HepG2 (cell line): ENCODE measurements at regions not wholly inside any gene's neighbourhood (a gene's known extent, or its start where the extent isn't known, plus 50 kb on each side); places are given as distances from the start of the nearest gene placed in this dataset.

Experiments used
- ATAC-seq: fragments of 200-7000 bp; cut with Tn5 transposase; 3 replicates; pipeline ENCODE4 v1.9.1; 2020; ENCODE audit warnings: mild to moderate bottlenecking, moderate library complexity
- BruUV-seq: library from RNA; stranded (reverse); fragments of 400-500 nt; replicated peaks from 2 replicates; lab custom pipeline; 2021; lab: Mats Ljungman, UMichigan
- CTCF ChIA-PET: fragments of 300-600 bp; formaldehyde crosslinking; extraction: SDS; loops from one replicate; lab custom pipeline; 2021; ENCODE audit warnings: low total read pairs, inconsistent platforms, low intra/inter-chr PET ratio; lab: Yijun Ruan, JAX
- POLR2A ChIA-PET: fragments of 350-600 bp; sonication (Branson Sonifier 250); formaldehyde crosslinking; loops from one replicate; lab custom pipeline; 2020; ENCODE audit warnings: antibody characterized with exemption, inconsistent platforms; lab: Yijun Ruan, JAX
- DNase-seq: peaks from one replicate; pipeline ENCODE4 v3.0.0-alpha.2; 2015; ENCODE audit warnings: low spot score
- FAIRE-seq: peaks from 3 replicates; lab custom pipeline; 2011; peaks lifted over from hg19 to GRCh38; lab: Jason Lieb, UNC
- H2AFZ ChIP-seq: one replicate; pipeline ENCODE4 v1.6.1; 2011; ENCODE audit warnings: low read length, inconsistent platforms
- H3K27ac ChIP-seq: fragments of 300-600 bp; 3 replicates; pipeline ENCODE4 v1.8.0; 2011; ENCODE audit warnings: mixed run types, mild to moderate bottlenecking, mixed read lengths, low read length, inconsistent platforms; ENCODE audit not compliant: insufficient read depth; ENCODE audit errors: extremely low read length
- H3K27me3 ChIP-seq, 2 experiments: fragments of 200-600 bp in 1 of 2; 2 replicates in 1 of 2; 3 replicates in 1 of 2; pipeline versions ENCODE4 v1.6.0 to v1.8.0; 2011; ENCODE audit warnings: low read length in 2 of 2, mild to moderate bottlenecking in 2 of 2, moderate library complexity in 2 of 2, inconsistent platforms in 1 of 2; ENCODE audit not compliant: insufficient read depth in 2 of 2, control insufficient read depth in 1 of 2
- H3K36me3 ChIP-seq, 2 experiments: fragments of 200-600 bp in 1 of 2; replicated peaks in 1 of 2; 2 replicates in 1 of 2; 3 replicates in 1 of 2; pipeline versions ENCODE4 v1.5.1 to v1.8.0; 2011; ENCODE audit warnings: low read length in 2 of 2, inconsistent platforms in 1 of 2; ENCODE audit not compliant: insufficient read depth in 2 of 2, control insufficient read depth in 1 of 2
- H3K4me1 ChIP-seq: 2 replicates; pipeline ENCODE4 v1.5.1; 2012; ENCODE audit warnings: low read length, inconsistent platforms; ENCODE audit not compliant: insufficient read depth
- H3K4me2 ChIP-seq: 2 replicates; pipeline ENCODE4 v1.6.0; 2011; ENCODE audit warnings: low read depth, low read length, inconsistent platforms
- H3K4me3 ChIP-seq, 3 experiments: fragments of 200-600 bp in 1 of 3; sonication (generic), shearing (Covaris generic) in 1 of 3; replicated peaks in 1 of 3; 2 replicates each; pipeline ENCODE4 v1.5.1; 2011 to 2016; ENCODE audit warnings: low read length in 3 of 3, inconsistent platforms in 2 of 3, low read depth in 2 of 3, mild to moderate bottlenecking in 2 of 3, control low read depth in 1 of 3, mixed read lengths in 1 of 3; ENCODE audit not compliant: insufficient read depth in 1 of 3
- H3K79me2 ChIP-seq: one replicate; pipeline ENCODE4 v1.6.1; 2011; ENCODE audit warnings: low read length, inconsistent platforms; ENCODE audit not compliant: insufficient read depth
- H3K9ac ChIP-seq: 2 replicates; pipeline ENCODE4 v1.6.0; 2011; ENCODE audit warnings: mild to moderate bottlenecking, low read depth, low read length, inconsistent platforms; ENCODE audit not compliant: insufficient read depth
- H3K9me3 ChIP-seq: 2 replicates; pipeline ENCODE4 v1.5.1; 2012; ENCODE audit warnings: mild to moderate bottlenecking, low read length
- H4K20me1 ChIP-seq: 2 replicates; pipeline ENCODE4 v1.6.0; 2011; ENCODE audit warnings: inconsistent platforms, mild to moderate bottlenecking, low read length, moderate library complexity; ENCODE audit not compliant: insufficient read depth
- BORCS8-MEF2B ChIP-seq: sonication (generic); formaldehyde crosslinking; IDR thresholded peaks from 2 replicates; pipeline ENCODE4 v1.8.0; 2022; ENCODE audit warnings: mild to moderate bottlenecking, missing genetic modification reagents
- CBX5 ChIP-seq: sonication (generic); formaldehyde crosslinking; IDR thresholded peaks from 2 replicates; pipeline ENCODE4 v1.4.0; 2020; ENCODE audit warnings: missing genetic modification reagents, borderline replicate concordance
- ETV6 ChIP-seq: sonication (generic); formaldehyde crosslinking; conservative IDR thresholded peaks from 2 replicates; pipeline ENCODE4 v1.4.0; 2020; ENCODE audit warnings: missing genetic modification reagents
- FLYWCH1 ChIP-seq: sonication (generic); formaldehyde crosslinking; IDR thresholded peaks from 2 replicates; pipeline ENCODE4 v1.8.1; 2023; ENCODE audit warnings: mild to moderate bottlenecking, missing genetic modification reagents
- HNRNPL ChIP-seq: fragments of 200-400 bp; formaldehyde crosslinking; IDR thresholded peaks from 2 replicates; pipeline ENCODE4 v1.6.1; 2017; ENCODE audit warnings: mild to moderate bottlenecking, low read depth, low read length
- HNRNPUL1 ChIP-seq: fragments of 200-400 bp; formaldehyde crosslinking; IDR thresholded peaks from 2 replicates; pipeline ENCODE4 v1.6.1; 2017; ENCODE audit warnings: low read depth, mild to moderate bottlenecking, low read length, moderate library complexity
- MAFK ChIP-seq, 2 experiments: IDR thresholded peaks in 1 of 2; conservative IDR thresholded peaks in 1 of 2; 2 replicates each; pipeline ENCODE4 v1.6.1; 2011; ENCODE audit warnings: improper control_type of control experiment in 2 of 2, low read length in 2 of 2
- PHF21A ChIP-seq: sonication (generic); formaldehyde crosslinking; IDR thresholded peaks from 2 replicates; pipeline ENCODE4 v1.5.0; 2020; ENCODE audit warnings: mild to moderate bottlenecking, missing genetic modification reagents
- RFX3 ChIP-seq: IDR thresholded peaks from 2 replicates; pipeline ENCODE4 v1.6.1; 2016; ENCODE audit warnings: missing biosample characterization, missing genetic modification reagents
- SNAPC2 ChIP-seq: sonication (generic); formaldehyde crosslinking; IDR thresholded peaks from 2 replicates; pipeline ENCODE4 v1.8.1; 2022; ENCODE audit warnings: mild to moderate bottlenecking, missing genetic modification reagents
- THAP9 ChIP-seq: sonication (generic); formaldehyde crosslinking; IDR thresholded peaks from 2 replicates; pipeline ENCODE4; 2020; ENCODE audit warnings: missing genetic modification reagents, mild to moderate bottlenecking, borderline replicate concordance
- U2AF1 ChIP-seq: fragments of 200-400 bp; formaldehyde crosslinking; optimal IDR thresholded peaks from 2 replicates; pipeline ENCODE3; 2017; ENCODE audit warnings: mild to moderate bottlenecking, low read depth, low read length
- ZBTB21 ChIP-seq: sonication (generic); formaldehyde crosslinking; IDR thresholded peaks from 2 replicates; pipeline ENCODE4 v1.4.0; 2020; ENCODE audit warnings: missing genetic modification reagents
- ZNF572 ChIP-seq: sonication (generic); formaldehyde crosslinking; IDR thresholded peaks from 2 replicates; pipeline ENCODE4 v1.5.1; 2020; ENCODE audit warnings: mild to moderate bottlenecking, missing genetic modification reagents
- WGBS: methylation state at CpG from one replicate; pipeline ENCODE4 v1.1.6; 2017; ENCODE audit warnings: low lambda C conversion rate; 5-methylcytosine and 5-hydroxymethylcytosine counted together
- in situ Hi-C: cut with HindIII; loops from 2 replicates; pipeline ENCODE4 v1.10.0; 2017; ENCODE audit warnings: low pct_unique_long_range_greater_than_20kb; ENCODE audit not compliant: extremely low pct_ligation_motif_present
- intact Hi-C: fragments of 100-400 bp; cut with micrococcal nuclease; formaldehyde crosslinking; loops from one replicate; pipeline ENCODE4 v1.10.0; 2022; ENCODE audit not compliant: unreplicated experiment
- TF ChIP-seq, protein P1 (sequence below): sonication (generic); formaldehyde crosslinking; IDR thresholded peaks from 2 replicates; pipeline ENCODE4 v1.8.1; 2022; ENCODE audit warnings: low read depth, mild to moderate bottlenecking, missing genetic modification reagents
- TF ChIP-seq, protein P2 (sequence below): sonication (generic); formaldehyde crosslinking; IDR thresholded peaks from 2 replicates; pipeline ENCODE4 v1.9.0; 2021; ENCODE audit warnings: missing genetic modification reagents, borderline replicate concordance
- TF ChIP-seq, protein P3 (sequence below): conservative IDR thresholded peaks from 2 replicates; pipeline ENCODE4 v1.6.1; 2018; ENCODE audit warnings: missing genetic modification reagents

- no peak overlapping the region for H3K4me3 ChIP-seq
- no peak for FAIRE-seq
Observed at GRCh38 chr1:68751723-68752122, 254.8 kb upstream of the DEPDC1 start.

More at GRCh38 chr1:68751723-68752122, 254.8 kb upstream of the DEPDC1 start:
- DNase-seq (no peak), ATAC-seq (no peak)
- H3K9me3 ChIP-seq = peaks cover 81% of the 10 kb centered on the region
- in situ Hi-C loops = no loop called here
- H3K4me2 ChIP-seq = no peak overlapping the region
- ChIA-PET POLR2A (no interaction called here), CTCF (no interaction called here)
- no peaks in the 10 kb centered on the region for H3K4me1 ChIP-seq
- H4K20me1 ChIP-seq = no peaks in the 10 kb centered on the region
- TF ChIP-seq RFX3 (CRISPR knock-in tag) (no peak), CBX5 (CRISPR knock-in tag) (no peak), HNRNPL (no peak), ZNF572 (no peak), BORCS8-MEF2B (no peak), ETV6 (CRISPR knock-in tag) (no peak), HNRNPUL1 (no peak), MAFK (conservative IDR thresholded peaks at IDR 0.05 in 1 of 2, IDR thresholded peaks at IDR 0.05 in 1 of 2; ENCODE audit: low read length in 2 of 2) (no peak), ZBTB21 (no peak), PHF21A (no peak), FLYWCH1 (CRISPR knock-in tag) (no peak), U2AF1 (no peak), THAP9 (CRISPR knock-in tag) (no peak), SNAPC2 (CRISPR knock-in tag) (no peak)
- TF ChIP-seq, protein P1, sequence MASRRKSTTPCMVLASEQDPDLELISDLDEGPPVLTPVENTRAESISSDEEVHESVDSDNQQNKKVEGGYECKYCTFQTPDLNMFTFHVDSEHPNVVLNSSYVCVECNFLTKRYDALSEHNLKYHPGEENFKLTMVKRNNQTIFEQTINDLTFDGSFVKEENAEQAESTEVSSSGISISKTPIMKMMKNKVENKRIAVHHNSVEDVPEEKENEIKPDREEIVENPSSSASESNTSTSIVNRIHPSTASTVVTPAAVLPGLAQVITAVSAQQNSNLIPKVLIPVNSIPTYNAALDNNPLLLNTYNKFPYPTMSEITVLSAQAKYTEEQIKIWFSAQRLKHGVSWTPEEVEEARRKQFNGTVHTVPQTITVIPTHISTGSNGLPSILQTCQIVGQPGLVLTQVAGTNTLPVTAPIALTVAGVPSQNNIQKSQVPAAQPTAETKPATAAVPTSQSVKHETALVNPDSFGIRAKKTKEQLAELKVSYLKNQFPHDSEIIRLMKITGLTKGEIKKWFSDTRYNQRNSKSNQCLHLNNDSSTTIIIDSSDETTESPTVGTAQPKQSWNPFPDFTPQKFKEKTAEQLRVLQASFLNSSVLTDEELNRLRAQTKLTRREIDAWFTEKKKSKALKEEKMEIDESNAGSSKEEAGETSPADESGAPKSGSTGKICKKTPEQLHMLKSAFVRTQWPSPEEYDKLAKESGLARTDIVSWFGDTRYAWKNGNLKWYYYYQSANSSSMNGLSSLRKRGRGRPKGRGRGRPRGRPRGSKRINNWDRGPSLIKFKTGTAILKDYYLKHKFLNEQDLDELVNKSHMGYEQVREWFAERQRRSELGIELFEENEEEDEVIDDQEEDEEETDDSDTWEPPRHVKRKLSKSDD (CRISPR knock-in tag) = no peak
- TF ChIP-seq, protein P2, sequence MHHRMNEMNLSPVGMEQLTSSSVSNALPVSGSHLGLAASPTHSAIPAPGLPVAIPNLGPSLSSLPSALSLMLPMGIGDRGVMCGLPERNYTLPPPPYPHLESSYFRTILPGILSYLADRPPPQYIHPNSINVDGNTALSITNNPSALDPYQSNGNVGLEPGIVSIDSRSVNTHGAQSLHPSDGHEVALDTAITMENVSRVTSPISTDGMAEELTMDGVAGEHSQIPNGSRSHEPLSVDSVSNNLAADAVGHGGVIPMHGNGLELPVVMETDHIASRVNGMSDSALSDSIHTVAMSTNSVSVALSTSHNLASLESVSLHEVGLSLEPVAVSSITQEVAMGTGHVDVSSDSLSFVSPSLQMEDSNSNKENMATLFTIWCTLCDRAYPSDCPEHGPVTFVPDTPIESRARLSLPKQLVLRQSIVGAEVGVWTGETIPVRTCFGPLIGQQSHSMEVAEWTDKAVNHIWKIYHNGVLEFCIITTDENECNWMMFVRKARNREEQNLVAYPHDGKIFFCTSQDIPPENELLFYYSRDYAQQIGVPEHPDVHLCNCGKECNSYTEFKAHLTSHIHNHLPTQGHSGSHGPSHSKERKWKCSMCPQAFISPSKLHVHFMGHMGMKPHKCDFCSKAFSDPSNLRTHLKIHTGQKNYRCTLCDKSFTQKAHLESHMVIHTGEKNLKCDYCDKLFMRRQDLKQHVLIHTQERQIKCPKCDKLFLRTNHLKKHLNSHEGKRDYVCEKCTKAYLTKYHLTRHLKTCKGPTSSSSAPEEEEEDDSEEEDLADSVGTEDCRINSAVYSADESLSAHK (CRISPR knock-in tag) = no peak
- TF ChIP-seq, protein P3, sequence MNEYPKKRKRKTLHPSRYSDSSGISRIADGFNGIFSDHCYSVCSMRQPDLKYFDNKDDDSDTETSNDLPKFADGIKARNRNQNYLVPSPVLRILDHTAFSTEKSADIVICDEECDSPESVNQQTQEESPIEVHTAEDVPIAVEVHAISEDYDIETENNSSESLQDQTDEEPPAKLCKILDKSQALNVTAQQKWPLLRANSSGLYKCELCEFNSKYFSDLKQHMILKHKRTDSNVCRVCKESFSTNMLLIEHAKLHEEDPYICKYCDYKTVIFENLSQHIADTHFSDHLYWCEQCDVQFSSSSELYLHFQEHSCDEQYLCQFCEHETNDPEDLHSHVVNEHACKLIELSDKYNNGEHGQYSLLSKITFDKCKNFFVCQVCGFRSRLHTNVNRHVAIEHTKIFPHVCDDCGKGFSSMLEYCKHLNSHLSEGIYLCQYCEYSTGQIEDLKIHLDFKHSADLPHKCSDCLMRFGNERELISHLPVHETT (CRISPR knock-in tag) = no peak
- TF ChIP-seq, all 625 proteins: peak for 0
- WGBS = 0% methylated on average over 2 of the region's 2 CpGs
- H3K79me2 ChIP-seq = no peaks in the 10 kb centered on the region
- intact Hi-C loops = no loop called here
- H3K27ac ChIP-seq = no peak overlapping the region
- H3K9ac ChIP-seq = no peak overlapping the region
- no TSS peak for BruUV-seq
- H3K27me3 ChIP-seq = no peaks in the 10 kb centered on the region
- H3K36me3 ChIP-seq = no peaks in the 10 kb centered on the region
- no peak overlapping the region for H2AFZ ChIP-seq
